ENCODE measurements at regions not wholly inside any gene's neighbourhood (a gene's known extent, or its start where the extent isn't known, plus 50 kb on each side); places are given as distances from the start of the nearest gene placed in this dataset.

DNA sequence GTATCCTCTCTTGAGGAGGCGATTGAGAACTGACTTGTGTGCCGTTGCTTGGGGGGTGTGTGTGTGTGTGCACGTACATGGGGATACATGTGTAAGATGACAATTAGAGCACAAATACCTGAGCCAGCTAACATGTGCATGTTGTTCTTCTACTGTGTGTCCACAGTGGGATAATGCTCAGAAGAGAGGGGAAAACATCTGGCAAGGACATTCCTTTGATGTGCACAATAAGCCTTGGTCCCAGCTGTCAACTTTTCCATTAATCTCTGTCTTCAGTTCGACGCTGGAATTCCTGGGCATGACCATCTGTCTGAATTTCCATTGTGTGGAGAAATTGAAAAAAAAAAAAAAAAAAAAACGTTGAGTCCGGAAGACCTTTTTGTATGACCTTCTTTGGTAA lies 592.0 kb upstream of the GALNTL6 start:
- Histone ChIP-seq H3K27me3 (ENCODE audit: control insufficient read depth, insufficient read depth, low read length) (no peaks in the 10 kb centered on the region), H3K9me3 (ENCODE audit: control insufficient read depth, low read length) (no peaks in the 10 kb centered on the region), H3K4me3 (ENCODE audit: low read depth, low read length) (no peak overlapping the region), H3K4me2 (ENCODE audit: low read length) (no peak overlapping the region), H3K4me1 (no peaks in the 10 kb centered on the region), H3K9ac (no peak overlapping the region), H2AFZ (no peak overlapping the region), H3K79me2 (no peaks in the 10 kb centered on the region), H3K36me3 (ENCODE audit: control insufficient read depth, insufficient read depth, low read length) (no peaks in the 10 kb centered on the region), H3K27ac (no peak overlapping the region)
- no peak for TF ChIP-seq CTCF (IDR thresholded peaks at IDR 0.05)

- H3K9me3 ChIP-seq (ENCODE audit: control insufficient read depth, low read length), result no peaks in the 10 kb centered on the region
- no peak overlapping the region for H3K4me3 ChIP-seq (ENCODE audit: low read depth, low read length)
- H2AFZ ChIP-seq, result no peak overlapping the region
- no peak for TF ChIP-seq CTCF (IDR thresholded peaks at IDR 0.05)
- H3K79me2 ChIP-seq, result no peaks in the 10 kb centered on the region
- H3K4me2 ChIP-seq (ENCODE audit: low read length), result no peak overlapping the region
- no peaks in the 10 kb centered on the region for H3K4me1 ChIP-seq
- H3K27me3 ChIP-seq (ENCODE audit: control insufficient read depth, insufficient read depth, low read length), result no peaks in the 10 kb centered on the region
- H3K36me3 ChIP-seq (ENCODE audit: control insufficient read depth, insufficient read depth, low read length), result no peaks in the 10 kb centered on the region
- no peak overlapping the region for H3K9ac ChIP-seq
- H3K27ac ChIP-seq, result no peak overlapping the region
These were observed 609.8 kb upstream of the GALNTL6 start for GRCh38 chr4:171203425-171203824.

- H3K4me2 ChIP-seq (ENCODE audit: low read length), result no peak overlapping the region
- no peak overlapping the region for H3K9ac ChIP-seq
- H3K27me3 ChIP-seq (ENCODE audit: control insufficient read depth, insufficient read depth, low read length), result no peaks in the 10 kb centered on the region
- no peak overlapping the region for H3K27ac ChIP-seq
- H3K79me2 ChIP-seq, result no peaks in the 10 kb centered on the region
- no peaks in the 10 kb centered on the region for H3K4me1 ChIP-seq
- no peak overlapping the region for H2AFZ ChIP-seq
- TF ChIP-seq CTCF (IDR thresholded peaks at IDR 0.05), result no peak
- H3K9me3 ChIP-seq (ENCODE audit: control insufficient read depth, low read length), result no peaks in the 10 kb centered on the region
- H3K4me3 ChIP-seq (ENCODE audit: low read depth, low read length), result no peak overlapping the region
- H3K36me3 ChIP-seq (ENCODE audit: control insufficient read depth, insufficient read depth, low read length), result no peaks in the 10 kb centered on the region
These were observed 610.3 kb upstream of the GALNTL6 start for GRCh38 chr4:171202908-171203307.

DNA sequence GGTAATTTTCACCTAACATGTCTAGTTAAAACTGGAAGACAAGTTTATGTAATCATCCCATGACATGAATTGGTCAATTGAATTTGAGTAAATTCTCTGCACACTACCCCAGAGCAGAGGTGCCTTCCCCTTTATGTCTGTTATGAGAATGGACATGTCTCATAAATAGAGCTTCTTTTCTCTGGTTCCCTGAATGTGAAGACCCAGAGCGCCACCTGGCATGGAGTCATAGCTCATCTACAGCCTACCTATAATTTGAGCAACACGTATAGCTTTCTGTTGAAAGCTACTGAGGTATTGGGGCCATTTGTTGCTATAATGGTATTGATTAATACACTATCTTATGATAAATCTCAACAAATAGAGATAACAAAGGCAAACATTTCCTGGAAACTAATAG lies 626.5 kb upstream of the GALNTL6 start:
- H2AFZ ChIP-seq, result no peak overlapping the region
- H3K27me3 ChIP-seq (ENCODE audit: control insufficient read depth, insufficient read depth, low read length), result no peaks in the 10 kb centered on the region
- no peaks in the 10 kb centered on the region for H3K79me2 ChIP-seq
- H3K4me1 ChIP-seq, result no peaks in the 10 kb centered on the region
- no peaks in the 10 kb centered on the region for H3K36me3 ChIP-seq (ENCODE audit: control insufficient read depth, insufficient read depth, low read length)
- H3K9me3 ChIP-seq (ENCODE audit: control insufficient read depth, low read length), result no peaks in the 10 kb centered on the region
- no peak overlapping the region for H3K27ac ChIP-seq
- no peak overlapping the region for H3K4me2 ChIP-seq (ENCODE audit: low read length)
- no peak overlapping the region for H3K9ac ChIP-seq
- TF ChIP-seq CTCF (IDR thresholded peaks at IDR 0.05), result no peak
- no peak overlapping the region for H3K4me3 ChIP-seq (ENCODE audit: low read depth, low read length)

GRCh38 chr4:171181090-171181489 lies 632.1 kb upstream of the GALNTL6 start:
- H3K79me2 ChIP-seq, result no peaks in the 10 kb centered on the region
- H2AFZ ChIP-seq, result no peak overlapping the region
- TF ChIP-seq CTCF (IDR thresholded peaks at IDR 0.05), result no peak
- no peak overlapping the region for H3K9ac ChIP-seq
- no peak overlapping the region for H3K4me2 ChIP-seq (ENCODE audit: low read length)
- H3K27me3 ChIP-seq (ENCODE audit: control insufficient read depth, insufficient read depth, low read length), result no peaks in the 10 kb centered on the region
- no peak overlapping the region for H3K4me3 ChIP-seq (ENCODE audit: low read depth, low read length)
- no peaks in the 10 kb centered on the region for H3K9me3 ChIP-seq (ENCODE audit: control insufficient read depth, low read length)
- no peaks in the 10 kb centered on the region for H3K4me1 ChIP-seq
- H3K27ac ChIP-seq, result no peak overlapping the region
- H3K36me3 ChIP-seq (ENCODE audit: control insufficient read depth, insufficient read depth, low read length), result no peaks in the 10 kb centered on the region

Measured in parathyroid adenoma (tissue), 2 donors.